ENCODE measurements at regions not wholly inside any gene's neighbourhood (a gene's known extent, or its start where the extent isn't known, plus 50 kb on each side); places are given as distances from the start of the nearest gene placed in this dataset.

- Histone ChIP-seq H2AFZ (ENCODE audit: low read depth, low read length) (peak overlapping the region; percentile 34), H3K79me2 (ENCODE audit: control insufficient read depth, insufficient read depth, low read length) (no peaks in the 10 kb centered on the region), H3K9ac (replicated peaks; ENCODE audit: extremely low read depth, insufficient read depth, low read length) (peak overlapping the region; percentile 67), H4K20me1 (replicated peaks; ENCODE audit: control insufficient read depth, extremely low read depth, insufficient read depth, low read length) (no peaks in the 10 kb centered on the region), H3K4me2 (ENCODE audit: insufficient read depth, low read length) (peak overlapping the region; percentile 84), H3K27ac (ENCODE audit: insufficient read depth, low read depth, low read length) (peak overlapping the region; percentile 59), H3K4me1 (ENCODE audit: control insufficient read depth, extremely low read depth, insufficient read depth, low read length) (peaks cover 18% of the 10 kb centered on the region), H3K27me3 (ENCODE audit: control insufficient read depth in 2 of 2, insufficient read depth in 2 of 2, low read length in 2 of 2) (peaks cover 39 to 44% of the 10 kb centered on the region in 2 experiments), H3K9me1 (replicated peaks; ENCODE audit: control insufficient read depth, extremely low read depth, insufficient read depth, low read length) (no peaks in the 10 kb centered on the region), H3K4me3 (replicated peaks in 1 of 3; ENCODE audit: insufficient read depth in 1 of 3, low read depth in 1 of 3, low read length in 3 of 3) (peak overlapping the region; percentile 31 to 65 (median 60)), H3K9me3 (replicated peaks; ENCODE audit: control insufficient read depth, insufficient read depth, low read length) (no peaks in the 10 kb centered on the region), H3K36me3 (ENCODE audit: control insufficient read depth in 2 of 2, extremely low read depth in 1 of 2, insufficient read depth in 2 of 2, low read length in 2 of 2) (no peaks in the 10 kb centered on the region)
- DNase-seq (ENCODE audit: low read depth, low spot score), result peak; percentile 55
- TF ChIP-seq EZH2 (IDR thresholded peaks at IDR 0.05; ENCODE audit: borderline replicate concordance, low read depth, low read length, severe bottlenecking) (peak; percentile 31), GATA2 (IDR thresholded peaks at IDR 0.05; ENCODE audit: insufficient read depth, insufficient read length, low read depth, low read length) (no peak), MAX (IDR thresholded peaks at IDR 0.05; ENCODE audit: insufficient read depth, insufficient read length) (no peak), POLR2AphosphoS5 (IDR thresholded peaks at IDR 0.05; ENCODE audit: insufficient read depth, low read depth, low read length) (no peak), FOS (IDR thresholded peaks at IDR 0.05; ENCODE audit: borderline replicate concordance, insufficient read depth, low read length) (no peak), MYC (IDR thresholded peaks at IDR 0.05; ENCODE audit: low read depth, low read length) (no peak)
- intact Hi-C loops (cut with micrococcal nuclease) (loop anchor here (1.0 to 5.0 kb wide), 5 partner anchors 509 to 1331 kb away; partner anchors contain the start of genes HOXA11 and HOXA5), dilution Hi-C loops (cut with MboI; ENCODE audit: extremely low pct_ligation_motif_present, low sequenced_read_pairs) (no loop called here)
- POLR2A ChIA-PET, result no interaction called here
- CTCF ChIA-PET, result interaction anchor here (0.7 to 1.3 kb wide), 4 partner anchors 342 to 639 kb away, joined by 3 to 4 read pairs (median 3); no protein-coding TSS in a partner anchor
- peak; percentile 62 for FAIRE-seq
- BruUV-seq (replicated peaks), result TSS peak; percentile 87
These were observed 295.9 kb upstream of the NFE2L3 start for GRCh38 chr7:25855854-25856782.
